CD8-positive, alpha-beta memory T cell (primary cell): ENCODE measurements at regions not wholly inside any gene's neighbourhood (a gene's known extent, or its start where the extent isn't known, plus 50 kb on each side); places are given as distances from the start of the nearest gene placed in this dataset.

ENCODE experiments used
- CTCF ChIA-PET: fragments of 350-600 bp; sonication (Branson Sonifier 250); formaldehyde crosslinking; loops from one replicate; lab custom pipeline; 2021; ENCODE audit warnings: antibody characterized with exemption; lab: Charles Lee
- POLR2A ChIA-PET: fragments of 350-600 bp; sonication (Branson Sonifier 250); formaldehyde crosslinking; loops from one replicate; lab custom pipeline; 2021; ENCODE audit warnings: antibody characterized with exemption; lab: Charles Lee
- DNase-seq, 5 donors: peaks; one replicate each; pipeline versions ENCODE4 v3.0.0 to v3.0.0-alpha.2; 2020 to 2022; ENCODE audit warnings: mixed read lengths in 1 of 5
- H3K27ac ChIP-seq: one replicate; pipeline ENCODE4 v1.7.0; 2013; ENCODE audit warnings: low read depth, mild to moderate bottlenecking, low read length, moderate library complexity
- H3K27me3 ChIP-seq: 2 replicates; pipeline ENCODE4 v1.7.0; 2013; ENCODE audit warnings: low read length, mild to moderate bottlenecking; ENCODE audit not compliant: insufficient read depth, poor library complexity, severe bottlenecking
- H3K36me3 ChIP-seq: 2 replicates; pipeline ENCODE4 v1.7.0; 2013; ENCODE audit warnings: mild to moderate bottlenecking, low read length, moderate library complexity; ENCODE audit not compliant: insufficient read depth
- H3K4me1 ChIP-seq: 2 replicates; pipeline ENCODE4 v1.7.0; 2013; ENCODE audit warnings: mild to moderate bottlenecking, low read length, moderate library complexity; ENCODE audit not compliant: insufficient read depth
- H3K4me3 ChIP-seq: 2 replicates; pipeline ENCODE4 v1.7.0; 2013; ENCODE audit warnings: mild to moderate bottlenecking, low read length
- H3K9me3 ChIP-seq: 2 replicates; pipeline ENCODE4 v1.7.0; 2013; ENCODE audit warnings: mild to moderate bottlenecking, low read length
- H3K27ac Mint-ChIP-seq, 8 donors: one replicate each; pipeline ENCODE4 v1.8.0; 2020 to 2021; ENCODE audit warnings: mixed read lengths in 8 of 8, mild to moderate bottlenecking in 6 of 8, inconsistent platforms in 3 of 8, moderate library complexity in 3 of 8
- H3K27me3 Mint-ChIP-seq, 2 donors: one replicate each; pipeline ENCODE4 v1.8.0; 2020 to 2021; ENCODE audit warnings: mixed read lengths in 2 of 2, mild to moderate bottlenecking in 1 of 2, moderate library complexity in 1 of 2
- H3K36me3 Mint-ChIP-seq, 3 donors: one replicate each; pipeline ENCODE4 v1.8.0; 2020 to 2021; ENCODE audit warnings: mixed read lengths in 3 of 3, inconsistent platforms in 1 of 3, mild to moderate bottlenecking in 1 of 3
- H3K4me1 Mint-ChIP-seq, 3 donors: one replicate each; pipeline ENCODE4 v1.8.0; 2020 to 2021; ENCODE audit warnings: mixed read lengths in 3 of 3, inconsistent platforms in 1 of 3, mild to moderate bottlenecking in 1 of 3
- H3K4me3 Mint-ChIP-seq, 7 donors: one replicate each; pipeline ENCODE4 v1.8.0; 2020 to 2021; ENCODE audit warnings: mixed read lengths in 7 of 7, mild to moderate bottlenecking in 6 of 7, moderate library complexity in 4 of 7, inconsistent platforms in 2 of 7
- H3K9me3 Mint-ChIP-seq, 5 donors: one replicate each; pipeline ENCODE4 v1.8.0; 2020 to 2022; ENCODE audit warnings: mixed read lengths in 5 of 5, mild to moderate bottlenecking in 3 of 5, moderate library complexity in 2 of 5, inconsistent platforms in 1 of 5

DNA sequence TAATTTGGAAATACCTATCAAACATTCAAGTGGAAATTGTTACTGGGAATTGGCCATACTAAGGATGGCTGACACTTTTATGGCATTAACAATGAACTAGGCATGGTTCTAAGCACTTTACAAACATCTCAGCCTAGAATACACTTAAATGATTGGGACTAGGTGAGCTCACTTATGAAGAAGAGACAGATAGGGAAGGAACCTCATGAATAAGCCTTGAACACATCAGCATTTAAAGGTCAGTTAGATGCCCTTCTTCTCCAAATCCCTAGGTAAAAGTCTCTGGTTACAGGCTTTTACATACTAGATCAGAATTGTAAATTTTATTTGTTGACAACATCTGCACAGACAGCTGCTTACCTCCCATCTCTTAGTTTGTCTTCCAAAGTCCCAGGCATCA lies 488.6 kb downstream of the RMST start:
- POLR2A ChIA-PET = no interaction called here
- CTCF ChIA-PET = no interaction called here

DNA sequence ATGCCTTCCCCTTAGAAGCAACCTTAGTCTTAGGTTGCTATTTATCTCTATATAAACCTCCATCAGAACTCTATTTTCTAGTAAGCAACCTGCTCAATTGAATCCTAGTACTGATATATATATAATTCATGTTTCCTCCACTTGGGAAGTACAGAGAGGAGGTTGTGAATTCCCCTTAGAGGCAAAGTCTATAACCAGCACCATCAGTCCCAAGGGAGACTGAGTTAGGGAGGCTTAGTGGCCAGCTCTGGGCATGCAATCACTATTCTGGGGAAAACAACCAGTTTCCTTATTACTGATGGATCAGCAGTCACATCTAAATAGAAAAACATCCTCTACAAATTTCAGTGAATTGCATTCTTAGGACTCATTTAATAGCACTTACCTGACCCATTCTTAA lies 489.1 kb downstream of the RMST start:
- peaks cover 0 to 3% (median 0%) of the 10 kb centered on the region in 3 donors for H3K36me3 Mint-ChIP-seq
- CTCF ChIA-PET = no interaction called here

More for the DNA sequence above, 488.6 kb downstream of the RMST start:
- no peak overlapping the region for H3K4me3 ChIP-seq
- no peaks in the 10 kb centered on the region for H3K36me3 ChIP-seq
- H3K4me1 ChIP-seq = no peaks in the 10 kb centered on the region
- peaks cover 0 to 16% (median 1%) of the 10 kb centered on the region in 5 donors for H3K9me3 Mint-ChIP-seq
- H3K27me3 ChIP-seq = no peaks in the 10 kb centered on the region
- H3K27ac Mint-ChIP-seq = no peak overlapping the region
- no peak overlapping the region for H3K27ac ChIP-seq
- no peaks in the 10 kb centered on the region for H3K27me3 Mint-ChIP-seq
- no peaks in the 10 kb centered on the region for H3K9me3 ChIP-seq
- no peak for DNase-seq
- no peak overlapping the region for H3K4me3 Mint-ChIP-seq
- H3K4me1 Mint-ChIP-seq = no peaks in the 10 kb centered on the region
- H3K36me3 Mint-ChIP-seq = peaks cover 0 to 3% (median 0%) of the 10 kb centered on the region in 3 donors

DNA sequence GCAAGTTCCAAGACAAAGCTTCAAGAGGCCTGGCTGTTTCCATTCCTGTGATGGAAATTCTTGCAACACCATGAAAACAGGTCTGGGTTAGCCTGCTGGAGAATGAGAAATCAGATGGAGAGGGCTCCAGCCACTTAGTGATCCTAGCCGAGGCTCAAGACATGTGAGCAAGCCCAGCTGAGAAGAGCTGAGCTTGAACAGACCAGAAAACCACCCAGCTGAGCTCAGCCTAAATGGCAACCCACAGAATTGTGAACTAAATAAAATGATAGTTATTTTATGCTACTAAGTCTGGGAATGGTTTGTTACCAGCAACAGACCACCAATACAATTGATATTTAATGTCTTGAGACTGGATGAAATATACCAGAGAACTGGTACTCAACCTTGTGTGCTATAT lies 494.5 kb downstream of the RMST start:
- Histone ChIP-seq H3K4me1 (no peaks in the 10 kb centered on the region), H3K27me3 (no peaks in the 10 kb centered on the region), H3K36me3 (no peaks in the 10 kb centered on the region), H3K27ac (no peak overlapping the region), H3K4me3 (no peak overlapping the region), H3K9me3 (no peaks in the 10 kb centered on the region)
- no peaks in the 10 kb centered on the region for H3K4me1 Mint-ChIP-seq
- H3K27me3 Mint-ChIP-seq = no peaks in the 10 kb centered on the region
- DNase-seq = no peak
- no peak overlapping the region for H3K4me3 Mint-ChIP-seq
- ChIA-PET CTCF (no interaction called here), POLR2A (no interaction called here)
- peaks cover 0 to 13% (median 3%) of the 10 kb centered on the region in 5 donors for H3K9me3 Mint-ChIP-seq
- H3K36me3 Mint-ChIP-seq = no peaks in the 10 kb centered on the region
- no peak overlapping the region for H3K27ac Mint-ChIP-seq

More for the DNA sequence above, 489.1 kb downstream of the RMST start:
- Histone ChIP-seq H3K4me1 (no peaks in the 10 kb centered on the region), H3K9me3 (no peaks in the 10 kb centered on the region), H3K27ac (no peak overlapping the region), H3K4me3 (no peak overlapping the region), H3K27me3 (no peaks in the 10 kb centered on the region), H3K36me3 (no peaks in the 10 kb centered on the region)
- Mint-ChIP-seq H3K4me1 (no peaks in the 10 kb centered on the region), H3K4me3 (no peak overlapping the region), H3K9me3 (peaks cover 0 to 19% (median 5%) of the 10 kb centered on the region in 5 donors), H3K27me3 (no peaks in the 10 kb centered on the region), H3K27ac (no peak overlapping the region)
- POLR2A ChIA-PET = no interaction called here
- no peak for DNase-seq

DNA sequence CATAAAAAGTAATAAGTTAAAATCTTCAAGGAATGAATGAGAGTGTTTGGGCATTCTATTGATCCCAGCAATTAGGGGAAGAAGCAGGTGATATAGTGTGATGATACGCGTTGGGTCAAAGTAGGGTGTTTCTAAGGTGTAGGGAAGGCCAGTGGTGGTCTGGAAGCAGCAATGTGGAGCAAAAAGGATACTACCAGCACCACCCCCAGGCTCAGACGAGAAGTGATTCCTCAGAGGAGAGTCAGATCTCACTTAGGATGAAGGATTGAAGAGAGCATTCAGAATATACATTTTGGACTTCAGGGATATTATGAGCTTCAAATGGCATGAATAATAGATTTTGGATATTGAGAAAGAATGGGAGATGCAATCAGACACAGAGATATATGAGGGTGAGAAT lies 497.6 kb downstream of the RMST start:
- CTCF ChIA-PET = no interaction called here
- POLR2A ChIA-PET = no interaction called here
- H3K27me3 ChIP-seq = no peaks in the 10 kb centered on the region
- no peaks in the 10 kb centered on the region for H3K9me3 ChIP-seq
- no peak overlapping the region for H3K4me3 ChIP-seq
- H3K27me3 Mint-ChIP-seq = no peaks in the 10 kb centered on the region
- no peaks in the 10 kb centered on the region for H3K4me1 ChIP-seq
- H3K27ac Mint-ChIP-seq = no peak overlapping the region
- no peaks in the 10 kb centered on the region for H3K36me3 Mint-ChIP-seq
- DNase-seq = no peak
- no peaks in the 10 kb centered on the region for H3K36me3 ChIP-seq
- H3K27ac ChIP-seq = no peak overlapping the region
- H3K9me3 Mint-ChIP-seq = peaks cover 0 to 11% (median 3%) of the 10 kb centered on the region in 5 donors
- no peak overlapping the region for H3K4me3 Mint-ChIP-seq
- H3K4me1 Mint-ChIP-seq = no peaks in the 10 kb centered on the region

DNA sequence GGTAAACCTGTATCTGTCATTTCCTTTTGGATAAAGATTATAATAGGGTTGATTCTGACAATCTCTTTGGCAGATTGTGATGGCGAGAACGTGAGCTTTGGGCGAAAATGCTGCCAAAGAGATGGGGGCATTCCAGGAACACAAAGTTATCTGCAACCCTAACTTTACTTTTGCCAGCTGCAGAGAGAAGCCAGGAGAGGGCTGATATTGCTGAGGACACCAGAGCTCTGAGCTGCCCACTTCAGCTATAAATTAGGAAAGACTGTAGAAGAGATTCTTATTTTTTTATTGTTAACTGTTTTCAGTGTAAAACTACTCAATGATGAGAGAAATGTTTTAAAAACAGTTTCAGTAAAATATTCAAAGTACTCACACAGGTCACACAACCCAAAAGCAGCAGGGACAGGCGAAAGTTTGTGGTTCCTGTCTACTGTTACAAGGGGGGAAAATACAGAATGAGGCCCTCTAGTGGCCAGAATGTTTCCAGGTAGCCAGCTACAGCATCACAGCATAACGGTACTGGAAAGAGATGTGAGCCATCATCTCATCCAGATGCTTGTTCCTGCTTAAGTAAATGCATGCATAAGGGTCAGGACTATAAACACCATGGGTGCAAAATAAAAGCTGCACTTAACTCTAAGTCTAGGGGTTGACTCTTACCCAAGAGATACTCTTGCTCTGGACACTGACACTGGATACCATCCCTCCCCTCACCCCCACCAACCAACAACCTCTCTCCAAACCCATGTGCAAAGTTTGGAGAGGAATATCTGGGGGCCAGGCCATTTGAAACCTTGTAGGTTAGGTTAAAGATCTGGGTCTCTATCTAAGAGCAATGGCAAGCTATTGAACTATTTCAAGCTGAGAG lies 498.4 kb downstream of the RMST start:
- no peak overlapping the region for H3K4me3 Mint-ChIP-seq
- DNase-seq = no peak
- no peaks in the 10 kb centered on the region for H3K4me1 Mint-ChIP-seq
- H3K4me1 ChIP-seq = no peaks in the 10 kb centered on the region
- H3K9me3 Mint-ChIP-seq = peaks cover 0 to 5% (median 3%) of the 10 kb centered on the region in 5 donors
- no peaks in the 10 kb centered on the region for H3K27me3 ChIP-seq
- H3K27ac ChIP-seq = no peak overlapping the region
- no peak overlapping the region for H3K4me3 ChIP-seq
- no peaks in the 10 kb centered on the region for H3K36me3 ChIP-seq
- no peaks in the 10 kb centered on the region for H3K27me3 Mint-ChIP-seq
- ChIA-PET POLR2A (no interaction called here), CTCF (no interaction called here)
- no peaks in the 10 kb centered on the region for H3K9me3 ChIP-seq
- no peak overlapping the region for H3K27ac Mint-ChIP-seq
- no peaks in the 10 kb centered on the region for H3K36me3 Mint-ChIP-seq

DNA sequence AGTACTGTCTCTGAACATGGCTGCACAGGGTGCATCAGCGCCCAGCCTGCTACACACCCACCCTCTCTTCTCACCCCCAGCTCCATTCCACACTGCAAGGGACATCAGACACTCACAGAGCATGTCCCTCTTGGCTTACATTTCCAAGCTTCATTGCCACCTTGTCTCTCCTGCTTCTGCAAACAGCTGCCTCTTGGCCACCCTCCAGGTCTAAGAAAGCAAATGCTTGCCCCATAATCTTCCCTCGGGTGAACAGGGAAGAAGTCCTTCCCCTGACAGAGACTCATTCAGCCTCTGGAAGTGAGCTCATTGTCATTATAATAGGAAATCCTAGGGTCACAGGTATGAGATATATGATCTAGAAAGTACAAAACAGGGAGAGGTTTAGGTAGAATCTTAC lies 505.2 kb downstream of the RMST start:
- H3K4me1 Mint-ChIP-seq = no peaks in the 10 kb centered on the region
- peaks cover 0 to 2% (median 0%) of the 10 kb centered on the region in 5 donors for H3K9me3 Mint-ChIP-seq
- POLR2A ChIA-PET = no interaction called here
- H3K4me3 Mint-ChIP-seq = no peak overlapping the region
- H3K36me3 ChIP-seq = no peaks in the 10 kb centered on the region
- H3K9me3 ChIP-seq = no peaks in the 10 kb centered on the region
- H3K27me3 Mint-ChIP-seq = no peaks in the 10 kb centered on the region
- CTCF ChIA-PET = no interaction called here
- H3K27me3 ChIP-seq = no peaks in the 10 kb centered on the region
- no peak for DNase-seq
- H3K4me1 ChIP-seq = no peaks in the 10 kb centered on the region
- H3K36me3 Mint-ChIP-seq = no peaks in the 10 kb centered on the region
- H3K27ac Mint-ChIP-seq = peak overlapping the region in 1 of 8 donors; percentile 66
- H3K4me3 ChIP-seq = no peak overlapping the region
- no peak overlapping the region for H3K27ac ChIP-seq

DNA sequence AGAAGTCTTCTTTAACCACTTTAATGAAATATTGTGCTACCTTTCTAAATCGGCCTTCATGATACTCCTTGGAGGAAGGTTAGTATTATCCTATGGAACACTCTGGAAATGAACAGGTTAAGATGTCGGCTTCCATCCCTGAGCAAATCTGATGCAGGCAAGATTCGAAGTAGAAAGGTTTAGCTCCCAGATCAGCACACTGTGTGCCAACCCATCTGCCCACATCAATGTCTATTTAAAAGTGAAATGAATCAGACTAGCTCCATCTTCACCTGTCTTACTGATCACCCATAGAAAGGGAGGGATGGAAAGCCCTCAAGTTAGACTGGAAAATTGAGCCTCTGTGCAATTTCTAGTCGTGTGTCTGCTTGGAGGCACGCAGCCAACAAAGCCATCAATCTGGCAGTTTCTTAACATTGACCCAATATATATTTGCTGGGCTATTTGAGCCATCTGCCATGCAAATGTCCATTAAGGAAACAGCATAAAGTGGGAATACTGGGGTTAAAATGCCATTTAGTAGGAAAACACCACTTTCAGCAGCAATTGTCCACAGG lies 506.1 kb downstream of the RMST start:
- Histone ChIP-seq H3K27me3 (no peaks in the 10 kb centered on the region), H3K9me3 (no peaks in the 10 kb centered on the region), H3K4me3 (no peak overlapping the region), H3K27ac (no peak overlapping the region), H3K36me3 (no peaks in the 10 kb centered on the region), H3K4me1 (no peaks in the 10 kb centered on the region)
- ChIA-PET CTCF (no interaction called here), POLR2A (no interaction called here)
- DNase-seq = no peak
- H3K27me3 Mint-ChIP-seq = no peaks in the 10 kb centered on the region
- peaks cover 0 to 2% (median 0%) of the 10 kb centered on the region in 5 donors for H3K9me3 Mint-ChIP-seq
- no peak overlapping the region for H3K4me3 Mint-ChIP-seq
- H3K36me3 Mint-ChIP-seq = no peaks in the 10 kb centered on the region
- H3K4me1 Mint-ChIP-seq = no peaks in the 10 kb centered on the region
- H3K27ac Mint-ChIP-seq = no peak overlapping the region

DNA sequence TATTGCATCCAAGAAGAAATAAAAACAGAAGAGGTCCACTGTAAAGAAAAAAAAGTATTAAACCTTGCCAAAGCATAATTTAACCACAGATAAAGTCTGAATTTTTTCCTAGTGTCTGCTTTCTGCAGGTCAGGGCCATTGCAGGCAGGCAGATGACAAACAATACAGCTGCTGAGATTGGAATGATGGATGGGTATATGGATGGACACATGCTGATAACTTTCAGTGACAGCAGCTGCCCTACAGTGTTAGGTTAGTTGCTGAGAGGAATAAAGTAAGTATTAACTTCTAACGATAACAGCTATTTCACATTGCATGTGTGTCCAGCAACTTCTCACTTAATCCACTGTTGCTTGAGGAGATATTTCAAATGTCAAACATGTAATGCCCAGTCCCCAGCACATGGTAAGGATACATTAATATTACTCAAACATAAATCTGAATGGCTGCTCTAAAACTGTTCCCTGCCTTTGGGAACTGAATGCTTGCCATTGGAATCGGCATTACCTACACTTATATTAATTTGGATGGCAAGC lies 515.3 kb downstream of the RMST start:
- H3K4me1 Mint-ChIP-seq = no peaks in the 10 kb centered on the region
- Histone ChIP-seq H3K4me1 (no peaks in the 10 kb centered on the region), H3K27ac (no peak overlapping the region), H3K27me3 (no peaks in the 10 kb centered on the region), H3K36me3 (no peaks in the 10 kb centered on the region), H3K9me3 (no peaks in the 10 kb centered on the region), H3K4me3 (no peak overlapping the region)
- no peaks in the 10 kb centered on the region for H3K36me3 Mint-ChIP-seq
- CTCF ChIA-PET = no interaction called here
- H3K27ac Mint-ChIP-seq = no peak overlapping the region
- no peak for DNase-seq
- peaks cover 0 to 2% (median 0%) of the 10 kb centered on the region in 5 donors for H3K9me3 Mint-ChIP-seq
- peaks cover 0 to 2% of the 10 kb centered on the region in 2 donors for H3K27me3 Mint-ChIP-seq
- POLR2A ChIA-PET = no interaction called here
- H3K4me3 Mint-ChIP-seq = no peak overlapping the region
